NCI-H2227 (cell line): ENCODE measurements at regions not wholly inside any gene's neighbourhood (a gene's known extent, or its start where the extent isn't known, plus 50 kb on each side); places are given as distances from the start of the nearest gene placed in this dataset.
"Not testable (repeated sequence)": the region's sequence is repeated elsewhere in the genome, so short reads cannot be mapped to it uniquely, and the experiment has no call there.

Source experiments
- DNase-seq: peaks from one replicate; lab custom pipeline; 2025; ENCODE audit not compliant: unreplicated experiment; lab: John Stamatoyannopoulos, UW

DNA sequence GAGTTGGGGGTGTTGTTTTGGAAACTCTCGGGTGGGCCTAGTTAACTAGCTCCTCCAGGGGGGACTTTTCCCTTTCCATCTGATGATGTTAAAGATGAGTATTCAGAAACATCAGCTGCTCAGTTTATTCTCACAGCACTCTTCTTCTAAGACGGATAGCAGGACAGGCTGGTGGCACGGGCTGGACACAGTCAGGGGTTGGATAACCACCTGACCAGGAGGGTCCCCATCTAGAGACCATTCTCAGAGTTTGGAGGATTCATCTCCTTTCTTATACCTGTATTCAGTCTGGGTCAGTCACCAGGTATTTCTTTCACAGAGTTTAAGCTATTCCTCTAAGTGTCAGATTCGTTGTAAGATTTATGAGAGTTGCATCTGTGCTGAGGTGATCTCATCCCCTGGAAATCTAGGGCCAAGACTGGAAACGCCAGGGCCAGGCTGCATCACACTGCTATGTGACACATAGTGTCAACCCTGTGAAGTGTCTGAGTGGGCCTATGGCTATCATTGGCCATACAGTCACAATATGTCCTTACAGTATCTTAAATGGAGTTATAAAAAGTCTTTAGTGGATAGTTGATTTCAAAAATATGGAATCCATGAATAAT, 111.7 kb downstream of the FAM50B start:
- no peak for DNase-seq

DNA sequence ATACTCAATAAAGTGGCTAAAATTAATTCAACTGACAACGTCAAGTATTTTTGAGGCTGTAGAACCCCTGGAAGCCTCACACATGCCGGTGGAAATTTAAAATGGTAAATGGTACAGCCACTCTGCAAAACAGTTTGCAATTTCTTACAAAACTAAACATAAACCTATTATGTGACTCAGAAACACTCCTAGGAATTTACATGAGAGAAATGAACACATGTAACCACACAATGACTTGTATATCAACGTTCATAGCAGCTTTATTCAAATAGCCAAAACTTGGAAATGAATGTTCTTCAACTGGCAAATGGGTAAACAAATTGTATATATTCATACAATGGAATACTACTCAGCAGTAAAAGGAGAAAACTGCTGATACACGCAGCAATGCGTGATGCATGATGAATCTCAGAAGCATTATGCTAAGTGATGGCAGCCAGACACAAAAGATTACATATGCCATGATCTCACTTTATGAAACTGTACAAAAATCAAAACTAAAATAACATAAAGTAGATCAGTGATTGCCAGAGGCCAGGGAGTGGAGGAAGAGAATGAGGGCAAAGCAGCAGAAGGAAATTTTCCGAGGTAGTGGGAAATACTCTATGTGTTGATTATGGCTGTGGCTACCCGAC, 112.5 kb downstream of the FAM50B start:
- DNase-seq: no peak

DNA sequence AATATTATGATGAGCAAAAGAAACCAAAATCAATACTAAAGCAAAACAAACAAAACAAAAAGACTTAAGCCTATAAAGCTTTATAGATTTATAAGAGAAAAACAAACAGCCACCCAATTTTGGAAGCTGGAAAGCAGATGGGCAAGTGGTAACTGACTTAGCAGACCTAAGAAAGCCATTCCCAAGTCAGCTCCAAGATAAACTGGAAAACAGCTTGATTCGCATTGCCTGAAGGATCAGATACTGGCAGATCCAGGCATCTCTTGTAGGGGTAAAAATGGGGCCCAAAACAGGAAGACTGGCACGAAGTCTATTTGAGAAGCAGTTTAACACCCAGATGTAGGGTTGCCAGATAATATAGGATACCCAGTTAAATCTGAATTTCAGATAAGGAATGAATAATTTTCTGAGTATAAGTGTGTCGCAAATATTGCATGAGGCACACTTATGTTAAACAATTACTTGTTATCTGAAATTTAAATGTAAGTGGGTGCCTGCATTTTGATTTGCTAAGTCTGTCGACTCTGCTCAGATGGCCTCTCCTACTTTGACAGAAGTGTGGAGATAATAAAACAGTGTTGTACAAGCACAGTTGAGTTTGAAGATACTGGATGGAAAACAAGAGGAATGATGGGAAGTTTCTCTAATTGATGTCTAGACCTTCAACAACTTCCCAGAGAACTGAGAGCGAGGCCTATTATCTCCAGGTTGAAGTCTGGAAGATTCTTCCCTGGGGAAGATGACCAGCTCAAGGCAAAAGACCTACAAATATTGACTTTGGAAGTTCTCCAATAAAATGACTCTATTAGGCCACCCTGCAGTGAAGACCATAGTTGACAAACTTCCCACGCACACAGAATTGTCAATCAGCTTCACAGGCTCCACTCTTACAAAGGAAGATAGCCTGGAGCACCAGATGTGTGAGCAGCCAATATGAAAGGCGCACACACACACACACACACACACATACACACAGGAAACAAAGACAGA, 113.4 kb downstream of the FAM50B start:
- no peak for DNase-seq

DNA sequence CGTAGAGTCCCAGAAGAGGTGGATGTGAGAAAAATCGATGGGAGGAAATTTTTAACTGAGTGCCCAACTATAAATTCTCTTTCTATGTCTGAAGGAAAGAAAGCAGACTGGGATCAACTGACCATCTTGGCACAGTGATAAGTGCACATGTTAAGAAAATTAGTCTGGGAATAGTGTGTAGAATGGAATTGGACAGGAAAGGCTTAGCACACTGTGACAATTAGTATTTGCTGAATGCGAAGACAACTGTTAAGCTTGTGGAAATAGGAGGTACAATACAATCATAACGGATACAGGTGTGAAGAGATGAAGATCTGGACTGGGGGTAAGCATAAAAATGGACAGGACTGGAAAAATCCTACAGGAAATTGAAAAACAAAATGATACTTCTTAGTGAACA, 114.3 kb downstream of the FAM50B start:
- no peak for DNase-seq

DNA sequence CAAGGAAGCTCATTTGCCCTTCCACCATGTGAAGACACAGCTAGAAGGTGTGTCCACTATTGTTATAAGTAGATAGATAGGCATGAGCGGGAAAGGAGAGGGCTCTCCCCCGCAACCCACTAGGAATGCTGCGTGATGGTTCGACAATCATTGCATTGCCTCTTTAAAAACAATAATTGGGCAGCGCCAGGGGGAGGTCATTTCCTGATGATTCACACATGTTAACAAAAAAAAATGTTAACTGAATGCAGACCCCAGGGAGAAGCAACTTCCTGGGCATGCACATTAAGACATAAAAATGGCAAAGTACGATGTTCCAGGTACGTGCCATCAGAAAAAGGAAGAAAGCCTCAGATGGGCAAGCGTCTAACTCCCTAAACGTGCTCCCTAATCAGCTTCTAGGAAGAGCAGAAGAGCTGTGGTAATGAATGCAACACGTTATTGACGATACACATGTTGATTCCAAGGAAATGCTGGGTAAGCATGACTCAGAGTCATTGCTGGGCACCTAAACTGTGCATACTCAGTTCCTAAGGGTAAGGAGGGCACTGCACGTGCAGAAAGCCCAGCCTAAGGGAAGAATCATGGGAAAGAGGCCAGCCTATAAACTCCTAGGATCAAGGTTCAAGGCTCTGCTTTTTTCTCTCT, 113.7 kb downstream of the FAM217A start:
- DNase-seq: no peak

DNA sequence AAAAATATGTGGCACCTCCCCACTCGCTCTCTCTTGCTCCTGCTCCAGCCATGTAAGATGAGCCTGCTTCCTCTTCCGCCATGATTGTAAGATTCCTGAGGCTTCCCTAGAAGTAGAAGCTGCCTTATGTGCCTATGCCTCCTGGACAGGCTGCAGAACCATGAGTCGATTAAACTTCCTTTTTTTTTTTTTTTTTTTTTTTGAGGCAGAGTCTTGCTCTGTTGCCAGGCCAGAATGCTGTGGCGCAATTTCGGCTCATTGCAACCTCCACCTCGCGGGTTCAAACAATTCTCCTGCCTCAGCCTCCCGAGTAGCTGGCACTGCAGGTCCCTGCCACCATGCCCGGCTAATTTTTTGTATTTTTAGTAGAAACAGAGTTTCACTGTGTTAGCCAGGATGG, 112.5 kb downstream of the FAM217A start:
- DNase-seq: no peak

DNA sequence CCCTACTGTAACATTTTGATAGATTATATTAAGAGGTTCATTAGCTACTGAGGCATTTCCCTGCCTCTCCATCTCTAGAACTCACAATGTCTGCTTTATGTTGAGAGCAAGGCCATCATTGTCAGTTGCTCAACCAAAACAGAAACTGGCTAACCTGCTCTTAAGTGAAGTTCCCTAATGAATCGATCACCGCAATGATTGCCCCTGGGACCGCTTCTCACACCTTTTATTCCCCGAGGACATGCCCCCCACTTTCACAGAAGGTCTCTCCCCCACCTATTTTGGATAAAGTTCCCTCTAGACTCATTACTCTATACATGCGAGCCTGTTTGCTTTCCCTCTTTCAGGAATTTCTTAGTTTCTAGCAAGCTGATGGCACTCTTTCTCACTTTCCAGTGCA, 108.8 kb downstream of the FAM217A start:
- DNase-seq: no peak

DNA sequence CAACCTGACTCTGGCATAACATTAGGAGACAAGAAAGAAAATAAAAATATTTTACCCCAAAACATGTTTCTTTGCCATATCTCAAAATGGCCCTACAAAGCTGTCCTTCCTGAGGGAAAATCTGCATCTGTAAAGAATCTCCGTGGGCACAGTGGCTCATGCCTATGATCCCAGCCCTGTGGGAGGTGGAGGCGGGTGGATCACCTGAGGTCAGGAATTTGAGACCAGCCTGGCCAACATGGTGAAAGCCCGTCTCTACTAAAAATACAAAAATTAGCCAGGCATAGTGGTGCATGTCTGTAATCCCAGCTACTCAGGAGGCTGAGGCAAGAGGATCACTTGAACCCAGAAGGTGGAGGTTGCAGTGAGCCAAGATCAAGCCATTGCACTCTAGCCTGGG, 105.8 kb downstream of the FAM217A start:
- DNase-seq: not testable (repeated sequence)

DNA sequence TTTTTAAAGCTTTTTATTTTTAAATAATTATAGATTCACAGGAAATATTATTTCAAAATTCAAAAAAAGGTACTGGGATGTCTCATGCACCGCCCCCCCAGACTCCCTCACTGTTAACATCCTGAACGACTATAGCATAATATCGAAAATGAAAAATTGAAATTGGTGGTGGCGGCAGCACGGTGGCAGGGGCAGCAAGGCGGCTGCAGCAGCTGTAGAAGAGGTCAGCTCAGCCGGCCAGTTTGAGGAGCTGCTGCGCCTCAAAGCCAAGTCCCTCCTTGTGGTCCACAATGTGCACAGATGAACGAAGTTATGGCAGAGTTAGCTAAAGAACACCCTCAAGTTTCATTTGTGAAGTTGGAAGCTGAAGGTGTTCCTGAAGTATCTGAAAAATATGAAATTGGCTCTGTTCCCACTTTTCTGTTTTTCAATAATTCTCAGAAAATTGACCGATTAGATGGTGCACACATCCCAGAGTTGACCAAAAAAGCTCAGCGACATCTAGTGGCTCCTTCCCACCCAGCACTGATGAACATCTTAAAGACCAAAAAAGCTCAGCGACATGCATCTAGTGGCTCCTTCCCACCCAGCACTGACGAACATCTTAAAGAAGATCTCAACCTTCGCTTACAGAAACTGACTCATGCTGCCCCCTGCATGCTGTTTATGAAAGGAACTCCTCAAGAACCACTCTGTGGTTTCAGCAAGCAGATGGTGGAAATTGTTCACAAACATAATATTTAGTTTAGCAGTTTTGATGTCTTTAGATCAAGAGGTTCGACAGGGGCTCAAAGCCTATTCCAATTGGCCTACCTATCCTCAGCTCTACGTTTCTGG, 100.8 kb downstream of the FAM217A start:
- DNase-seq: peak; percentile 71

DNA sequence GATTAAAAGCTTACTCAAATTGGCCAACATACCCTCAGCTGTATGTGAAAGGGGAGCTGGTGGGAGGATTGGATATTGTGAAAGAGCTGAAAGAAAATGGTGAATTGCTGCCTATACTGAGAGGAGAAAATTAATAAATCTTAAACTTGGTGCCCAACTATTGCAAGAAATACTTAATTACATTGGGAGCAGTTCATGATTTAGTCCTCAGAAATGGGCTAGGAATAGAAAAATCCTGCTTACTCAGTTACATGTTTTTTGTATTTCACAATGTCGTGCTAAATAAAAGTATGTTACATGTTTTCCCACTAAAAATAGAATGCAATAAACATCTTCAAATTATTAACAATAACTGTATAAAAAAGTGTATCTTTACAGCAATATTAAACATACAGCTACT, 100.0 kb downstream of the FAM217A start:
- not testable (repeated sequence) for DNase-seq

DNA sequence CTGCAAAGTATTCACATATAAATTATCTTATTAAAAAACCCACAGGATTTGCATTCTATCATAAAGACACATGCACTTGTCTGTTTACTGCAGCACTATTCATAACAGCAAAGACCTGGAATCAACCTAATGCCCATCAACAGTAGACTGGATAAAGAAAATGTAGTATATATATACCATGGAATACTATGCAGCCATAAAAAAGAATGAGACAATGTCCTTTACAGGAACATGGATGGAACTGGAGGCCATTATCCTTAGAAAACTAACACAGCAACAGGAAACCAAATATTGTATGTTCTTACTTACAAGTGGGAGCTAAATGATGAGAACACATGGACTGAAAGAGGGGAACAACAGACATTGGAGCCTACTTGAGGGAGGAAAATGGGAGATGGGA, 97.0 kb downstream of the FAM217A start:
- DNase-seq: no peak

DNA sequence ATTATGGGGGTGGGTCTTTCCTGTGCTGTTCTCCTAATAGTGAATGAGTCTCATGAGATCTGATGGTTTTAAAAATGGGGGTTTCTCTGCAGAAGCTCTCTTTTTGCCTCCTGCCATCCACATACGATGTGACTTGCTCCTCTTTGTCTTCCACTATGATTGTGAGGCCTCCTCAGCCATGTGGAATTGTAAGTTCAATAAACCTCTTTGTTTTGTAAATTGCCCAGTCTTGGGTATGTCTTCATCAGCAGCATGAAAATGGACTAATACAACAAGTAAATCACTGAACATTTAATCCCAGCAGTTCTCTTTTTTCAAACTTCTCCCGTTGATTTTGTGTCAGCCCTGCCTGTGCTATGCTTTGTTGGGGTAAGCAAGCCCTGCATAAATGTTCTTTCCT, 95.2 kb downstream of the FAM217A start:
- no peak for DNase-seq

DNA sequence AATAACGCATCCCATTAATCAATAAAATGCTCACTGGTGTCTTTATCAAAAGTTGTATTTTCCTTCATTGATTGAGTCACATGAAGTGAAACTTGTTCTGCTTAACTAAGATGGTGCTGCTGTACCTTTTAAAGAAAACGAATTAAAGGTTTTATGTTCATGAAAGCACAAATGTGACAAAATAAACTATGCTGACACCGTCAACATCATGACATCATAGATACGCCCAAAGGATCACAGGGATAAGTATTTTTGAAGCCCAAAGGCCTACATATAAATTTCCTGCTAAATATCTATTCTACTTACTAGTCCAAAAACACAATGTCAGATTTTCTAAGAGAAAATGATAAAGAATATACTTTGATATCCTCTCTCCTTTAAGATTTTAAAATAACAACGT, 94.4 kb downstream of the FAM217A start:
- no peak for DNase-seq

DNA sequence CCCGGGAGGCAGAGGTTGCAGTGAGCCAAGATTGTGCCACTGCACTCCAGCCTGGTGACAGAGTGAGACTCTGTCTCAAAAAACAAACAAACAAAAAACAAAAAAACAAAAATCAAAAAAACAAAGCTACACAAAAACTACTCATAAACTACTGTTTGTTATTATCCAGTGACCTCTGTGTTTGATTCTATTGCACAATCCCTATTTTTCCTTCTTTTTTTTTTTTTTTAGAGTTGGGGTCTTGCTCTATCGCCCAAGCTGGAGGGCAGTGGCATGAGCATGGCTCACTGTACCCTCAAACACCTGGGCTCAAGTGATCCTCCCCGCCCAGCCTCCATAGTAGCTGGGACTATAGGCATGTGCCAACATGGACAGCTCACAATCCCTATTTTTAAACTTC, 92.7 kb downstream of the FAM217A start:
- DNase-seq: no peak

DNA sequence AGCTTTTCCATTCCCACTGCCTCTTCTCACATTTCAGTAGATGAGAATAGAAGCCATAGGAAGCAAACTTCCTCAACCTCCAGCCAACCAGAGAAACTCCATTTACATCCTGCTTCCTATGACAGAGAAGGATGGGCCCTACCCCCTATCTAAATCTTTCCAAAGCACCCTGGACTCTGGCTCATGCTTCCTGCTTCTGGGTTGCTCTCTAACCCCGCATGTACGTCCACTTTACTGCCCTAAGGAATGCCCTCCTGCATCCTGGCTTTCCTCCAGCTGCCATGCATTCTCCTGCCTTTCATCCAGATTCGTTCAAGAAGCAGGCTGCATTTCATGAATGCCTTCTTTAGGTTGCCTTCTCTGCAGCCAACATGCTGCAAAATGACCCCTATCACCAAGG, 91.9 kb downstream of the FAM217A start:
- DNase-seq: no peak

DNA sequence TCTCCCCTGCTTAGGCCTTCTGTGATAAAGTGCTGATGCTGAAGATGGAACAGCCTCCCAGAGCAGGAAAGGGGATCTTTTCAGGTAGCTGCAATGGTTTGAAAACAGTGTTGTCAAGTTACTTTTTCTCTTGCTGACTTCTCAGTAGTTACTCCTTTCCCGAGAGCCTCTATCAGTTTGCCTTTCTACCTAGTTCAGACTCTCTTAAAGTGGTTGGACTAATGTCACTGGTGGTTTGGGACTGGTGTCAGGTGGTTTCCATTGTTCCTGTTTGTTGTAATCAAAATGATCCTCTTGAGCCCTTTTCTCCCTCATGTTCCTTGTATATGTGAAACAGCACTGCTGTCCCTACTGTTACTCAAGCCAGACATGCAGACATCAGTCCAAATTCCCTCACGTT, 91.4 kb downstream of the FAM217A start:
- no peak for DNase-seq

DNA sequence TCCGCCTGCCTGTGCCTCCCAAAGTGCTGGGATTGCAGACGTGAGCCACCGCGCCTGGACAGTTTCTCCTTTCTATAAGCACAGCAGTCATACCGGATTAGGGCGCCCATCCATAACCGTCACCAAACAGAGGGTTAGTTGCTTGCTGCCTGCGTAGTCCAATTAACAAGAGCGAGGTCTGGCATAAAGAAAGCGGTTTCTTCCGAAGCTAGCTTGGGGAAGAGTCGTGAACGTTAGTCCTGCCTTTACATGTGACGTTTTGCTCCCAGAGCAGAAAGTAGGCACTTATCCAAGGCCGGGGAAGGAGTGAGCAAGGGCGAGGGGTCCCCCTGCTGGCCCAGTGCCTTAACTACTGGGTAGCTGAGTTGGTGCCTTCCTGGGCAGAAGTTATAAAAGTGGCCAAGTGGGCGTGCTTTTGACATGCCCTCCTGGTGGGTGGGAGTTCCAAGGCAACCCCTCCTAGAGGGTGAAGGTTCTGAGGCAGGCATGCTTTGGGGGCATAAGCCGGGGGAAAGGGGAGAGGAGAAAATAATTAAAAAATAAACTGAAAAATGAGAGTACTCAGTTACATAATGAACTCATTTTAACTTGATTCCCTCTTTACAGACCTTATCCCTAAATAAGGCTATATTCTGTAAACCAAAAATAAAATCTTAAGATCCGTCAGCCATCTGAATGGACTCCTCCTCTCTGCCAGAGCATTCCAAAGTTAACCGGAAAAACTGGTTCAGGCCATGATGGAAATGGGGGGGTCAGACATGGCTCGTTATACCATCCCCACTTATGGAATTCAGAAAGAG, 88.0 kb downstream of the FAM217A start:
- peak; percentile 89 for DNase-seq

DNA sequence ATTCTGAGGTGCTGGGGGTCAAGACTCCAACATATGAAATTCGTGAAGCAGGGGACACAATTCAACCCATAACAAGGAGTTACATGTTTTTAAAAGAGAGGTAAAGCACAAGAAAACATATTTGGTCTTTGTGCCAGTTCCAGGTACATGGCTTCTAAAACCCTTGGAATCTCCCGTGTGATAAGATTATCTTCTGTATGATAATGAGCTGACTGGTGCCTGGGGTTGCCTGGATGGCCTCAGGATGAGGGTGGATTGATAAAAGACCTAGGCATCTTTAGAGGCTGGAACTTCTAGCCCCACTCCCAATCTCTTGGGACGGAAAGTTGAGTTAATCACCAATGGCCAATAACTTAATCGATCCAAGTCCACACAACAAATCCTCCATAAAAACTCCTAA, 87.0 kb downstream of the FAM217A start:
- no peak for DNase-seq

DNA sequence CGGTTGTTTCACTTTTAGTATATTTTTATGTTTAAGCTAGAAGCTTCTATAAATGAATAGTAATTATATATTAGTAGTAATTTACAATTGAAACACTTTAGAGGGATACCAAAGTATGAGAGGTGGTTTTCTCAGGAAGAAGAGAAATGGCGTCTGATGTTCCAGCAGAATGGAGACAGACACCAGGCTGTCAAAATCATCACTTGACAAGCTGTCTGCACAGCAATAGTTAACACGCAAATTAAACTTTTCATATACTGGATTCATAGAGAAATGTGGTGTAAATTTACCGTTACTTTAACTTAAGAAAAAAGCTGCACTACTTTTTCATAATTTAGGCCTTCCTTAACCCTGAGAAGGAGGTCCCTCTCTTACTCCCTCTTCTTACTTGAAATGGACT, 82.6 kb downstream of the FAM217A start:
- no peak for DNase-seq
